IPS DF 6.9 (cell line): ENCODE measurements at regions not wholly inside any gene's neighbourhood (a gene's known extent, or its start where the extent isn't known, plus 50 kb on each side); places are given as distances from the start of the nearest gene placed in this dataset.

ENCODE experiments used
- DNase-seq: peaks from one replicate; pipeline ENCODE4 v3.0.0-alpha.2; 2013; ENCODE audit warnings: low read depth, low spot score
- H3K27ac ChIP-seq: one replicate; pipeline ENCODE4 v1.5.1; 2013; ENCODE audit warnings: low read length, control low read depth
- H3K27me3 ChIP-seq: 2 replicates; pipeline ENCODE4 v1.6.1; 2013; ENCODE audit warnings: mild to moderate bottlenecking, low read length; ENCODE audit not compliant: control insufficient read depth, insufficient read depth
- H3K36me3 ChIP-seq: 2 replicates; pipeline ENCODE4 v1.6.1; 2013; ENCODE audit warnings: low read length; ENCODE audit not compliant: control insufficient read depth, insufficient read depth
- H3K4me1 ChIP-seq: 2 replicates; pipeline ENCODE4 v1.6.1; 2013; ENCODE audit warnings: low read length; ENCODE audit not compliant: control insufficient read depth, insufficient read depth
- H3K4me3 ChIP-seq: 2 replicates; pipeline ENCODE4 v1.5.1; 2013; ENCODE audit warnings: mild to moderate bottlenecking, low read length
- H3K9me3 ChIP-seq: 2 replicates; pipeline ENCODE4 v1.6.1; 2013; ENCODE audit warnings: low read length, inconsistent platforms; ENCODE audit not compliant: control insufficient read depth, insufficient read depth
- WGBS: extraction: QIAGEN DNeasy Blood & Tissue Kit; methylation state at CpG from one replicate; pipeline ENCODE4 v1.1.7; 2013; ENCODE audit warnings: mixed read lengths, missing lambda C conversion rate; ENCODE audit not compliant: insufficient read length, insufficient coverage; 5-methylcytosine and 5-hydroxymethylcytosine counted together

- Histone ChIP-seq H3K9me3 (no peaks in the 10 kb centered on the region), H3K36me3 (no peaks in the 10 kb centered on the region; the same call in 1 of the 2 replicates), H3K27ac (no peak overlapping the region), H3K4me1 (no peaks in the 10 kb centered on the region), H3K4me3 (no peak overlapping the region), H3K27me3 (no peaks in the 10 kb centered on the region)
- no CpG with 5 or more reads among the region's 6 CpGs for WGBS
- DNase-seq = no peak
Measured at GRCh38 chr5:135115591-135115990, 81.6 kb upstream of the PITX1 start.

GRCh38 chr5:135114759-135115158, 80.7 kb upstream of the PITX1 start:
- Histone ChIP-seq H3K27me3 (no peaks in the 10 kb centered on the region), H3K36me3 (no peaks in the 10 kb centered on the region; the same call in 1 of the 2 replicates), H3K4me1 (no peaks in the 10 kb centered on the region), H3K9me3 (no peaks in the 10 kb centered on the region), H3K27ac (no peak overlapping the region), H3K4me3 (no peak overlapping the region)
- WGBS = no CpG with 5 or more reads among the region's 2 CpGs
- DNase-seq = no peak

- no peak overlapping the region for H3K27ac ChIP-seq
- no peaks in the 10 kb centered on the region for H3K9me3 ChIP-seq
- no peak for DNase-seq
- H3K4me3 ChIP-seq = no peak overlapping the region
- no peaks in the 10 kb centered on the region for H3K27me3 ChIP-seq
- H3K36me3 ChIP-seq = no peaks in the 10 kb centered on the region; the same call in 1 of the 2 replicates
- H3K4me1 ChIP-seq = no peaks in the 10 kb centered on the region
- whole genome bisulfite sequencing = no CpG with 5 or more reads among the region's 10 CpGs
Measured at GRCh38 chr5:135112008-135112725, 78.1 kb upstream of the PITX1 start.

GRCh38 chr5:135110785-135111596, 77.0 kb upstream of the PITX1 start:
- Histone ChIP-seq H3K27ac (no peak overlapping the region), H3K27me3 (no peaks in the 10 kb centered on the region), H3K4me3 (no peak overlapping the region), H3K4me1 (no peaks in the 10 kb centered on the region), H3K36me3 (no peaks in the 10 kb centered on the region; the same call in 1 of the 2 replicates), H3K9me3 (no peaks in the 10 kb centered on the region)
- DNase-seq = no peak
- no CpG with 5 or more reads among the region's 11 CpGs for WGBS

- no CpG with 5 or more reads among the region's 7 CpGs for WGBS
- Histone ChIP-seq H3K4me1 (no peaks in the 10 kb centered on the region), H3K36me3 (no peaks in the 10 kb centered on the region), H3K27ac (no peak overlapping the region), H3K4me3 (no peak overlapping the region), H3K27me3 (no peaks in the 10 kb centered on the region), H3K9me3 (no peaks in the 10 kb centered on the region)
- DNase-seq = no peak
Measured at GRCh38 chr5:135108992-135109391, 75.0 kb upstream of the PITX1 start.

GRCh38 chr5:135108569-135108968, 74.5 kb upstream of the PITX1 start:
- no peaks in the 10 kb centered on the region for H3K4me1 ChIP-seq
- no peak overlapping the region for H3K27ac ChIP-seq
- H3K36me3 ChIP-seq = no peaks in the 10 kb centered on the region
- no peaks in the 10 kb centered on the region for H3K9me3 ChIP-seq
- DNase-seq = no peak
- no peaks in the 10 kb centered on the region for H3K27me3 ChIP-seq
- no peak overlapping the region for H3K4me3 ChIP-seq
- no CpG with 5 or more reads among the region's 3 CpGs for WGBS

- no peaks in the 10 kb centered on the region for H3K9me3 ChIP-seq
- H3K27me3 ChIP-seq = no peaks in the 10 kb centered on the region
- H3K36me3 ChIP-seq = no peaks in the 10 kb centered on the region
- no peaks in the 10 kb centered on the region for H3K4me1 ChIP-seq
- DNase-seq = no peak
- H3K27ac ChIP-seq = no peak overlapping the region
- H3K4me3 ChIP-seq = no peak overlapping the region
- no CpG with 5 or more reads among the region's 3 CpGs for WGBS
Measured at GRCh38 chr5:135107986-135108385, 74.0 kb upstream of the PITX1 start.

- Histone ChIP-seq H3K27ac (no peak overlapping the region), H3K36me3 (no peaks in the 10 kb centered on the region), H3K27me3 (no peaks in the 10 kb centered on the region), H3K4me3 (no peak overlapping the region), H3K9me3 (no peaks in the 10 kb centered on the region), H3K4me1 (no peaks in the 10 kb centered on the region)
- DNase-seq = no peak
- WGBS = no CpG with 5 or more reads among the region's 19 CpGs
Measured at GRCh38 chr5:135106610-135107471, 72.8 kb upstream of the PITX1 start.

GRCh38 chr5:135106136-135106535, 72.1 kb upstream of the PITX1 start:
- no CpG with 5 or more reads among the region's 3 CpGs for WGBS
- Histone ChIP-seq H3K27me3 (no peaks in the 10 kb centered on the region), H3K9me3 (no peaks in the 10 kb centered on the region), H3K4me3 (no peak overlapping the region), H3K4me1 (no peaks in the 10 kb centered on the region), H3K27ac (no peak overlapping the region), H3K36me3 (no peaks in the 10 kb centered on the region)
- DNase-seq = no peak

- H3K27ac ChIP-seq = no peak overlapping the region
- H3K36me3 ChIP-seq = no peaks in the 10 kb centered on the region
- H3K4me3 ChIP-seq = no peak overlapping the region
- DNase-seq = no peak
- no peaks in the 10 kb centered on the region for H3K9me3 ChIP-seq
- H3K4me1 ChIP-seq = no peaks in the 10 kb centered on the region
- WGBS = no CpG with 5 or more reads among the region's 3 CpGs
- H3K27me3 ChIP-seq = no peaks in the 10 kb centered on the region
Measured at GRCh38 chr5:135105105-135105484, 71.1 kb upstream of the PITX1 start.
